Adrenal gland (tissue), 5 donors: ENCODE measurements at regions not wholly inside any gene's neighbourhood (a gene's known extent, or its start where the extent isn't known, plus 50 kb on each side); places are given as distances from the start of the nearest gene placed in this dataset.

Source experiments
- POLR2A ChIP-seq, 2 donors: fragments of 450-650 bp; IDR thresholded peaks; one replicate each; pipeline ENCODE4 v1.6.1; 2017; ENCODE audit warnings: antibody characterized with exemption in 2 of 2, mild to moderate bottlenecking in 2 of 2, moderate library complexity in 1 of 2
- TF ChIP-seq, protein P1 (sequence below), 6 experiments: fragments of 450-650 bp in 4 of 6; fragments of 200-600 bp in 2 of 6; sonication (generic) in 1 of 6; IDR thresholded peaks; 1 replicate in 5 of 6; 2 replicates in 1 of 6; pipeline versions ENCODE4 v1.5.1 to v1.8.0; 2016 to 2021; ENCODE audit warnings: antibody characterized with exemption in 6 of 6, mild to moderate bottlenecking in 2 of 6, moderate library complexity in 1 of 6
- donor health status: DM: no; HTN: no; CAD: no.

DNA sequence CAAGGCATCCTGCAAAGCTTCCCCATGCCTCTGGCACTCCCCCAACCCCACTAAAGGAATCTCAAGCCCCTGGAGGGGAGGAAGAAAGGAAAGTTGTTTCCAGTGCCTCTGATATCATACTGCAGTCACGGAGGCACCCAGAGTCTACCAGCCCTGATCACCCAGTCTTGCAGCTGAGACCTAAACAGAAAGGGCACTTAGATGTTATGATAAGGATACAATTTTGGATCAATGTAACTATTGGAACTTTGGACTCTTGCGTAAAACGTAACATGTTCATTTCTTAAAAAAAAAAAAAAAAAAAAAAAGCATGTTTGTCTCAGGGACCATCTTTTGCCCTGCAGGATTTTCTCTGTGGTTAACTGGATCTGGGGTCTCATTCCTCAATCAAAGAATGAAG, 52.4 kb upstream of the COX10 start:
- TF ChIP-seq, protein P1, sequence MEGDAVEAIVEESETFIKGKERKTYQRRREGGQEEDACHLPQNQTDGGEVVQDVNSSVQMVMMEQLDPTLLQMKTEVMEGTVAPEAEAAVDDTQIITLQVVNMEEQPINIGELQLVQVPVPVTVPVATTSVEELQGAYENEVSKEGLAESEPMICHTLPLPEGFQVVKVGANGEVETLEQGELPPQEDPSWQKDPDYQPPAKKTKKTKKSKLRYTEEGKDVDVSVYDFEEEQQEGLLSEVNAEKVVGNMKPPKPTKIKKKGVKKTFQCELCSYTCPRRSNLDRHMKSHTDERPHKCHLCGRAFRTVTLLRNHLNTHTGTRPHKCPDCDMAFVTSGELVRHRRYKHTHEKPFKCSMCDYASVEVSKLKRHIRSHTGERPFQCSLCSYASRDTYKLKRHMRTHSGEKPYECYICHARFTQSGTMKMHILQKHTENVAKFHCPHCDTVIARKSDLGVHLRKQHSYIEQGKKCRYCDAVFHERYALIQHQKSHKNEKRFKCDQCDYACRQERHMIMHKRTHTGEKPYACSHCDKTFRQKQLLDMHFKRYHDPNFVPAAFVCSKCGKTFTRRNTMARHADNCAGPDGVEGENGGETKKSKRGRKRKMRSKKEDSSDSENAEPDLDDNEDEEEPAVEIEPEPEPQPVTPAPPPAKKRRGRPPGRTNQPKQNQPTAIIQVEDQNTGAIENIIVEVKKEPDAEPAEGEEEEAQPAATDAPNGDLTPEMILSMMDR (IDR thresholded peaks at IDR 0.05), result no peak
- no peak for TF ChIP-seq POLR2A (IDR thresholded peaks at IDR 0.05)
